GM19025 (cell line): ENCODE measurements at regions not wholly inside any gene's neighbourhood (a gene's known extent, or its start where the extent isn't known, plus 50 kb on each side); places are given as distances from the start of the nearest gene placed in this dataset.

Experiments
- ATAC-seq: cut with Tn5 transposase; IDR thresholded peaks from one replicate; pipeline ENCODE4 v1.9.1; 2021; ENCODE audit warnings: mild to moderate bottlenecking, low read depth, moderate library complexity; ENCODE audit not compliant: unreplicated experiment

GRCh38 chr18:73966954-73967353, 180.7 kb downstream of the FBXO15 start:
- no peak for ATAC-seq

GRCh38 chr18:73962256-73962655, 185.4 kb downstream of the FBXO15 start:
- ATAC-seq: no peak

- no peak for ATAC-seq
Measured at GRCh38 chr18:73961804-73962203, 185.8 kb downstream of the FBXO15 start.

GRCh38 chr18:73959352-73959751, 188.3 kb downstream of the FBXO15 start:
- ATAC-seq: no peak

- ATAC-seq: no peak
Measured at GRCh38 chr18:73954268-73954667, 193.4 kb downstream of the FBXO15 start.

- no peak for ATAC-seq
Measured at GRCh38 chr18:73952296-73952946, 195.2 kb downstream of the FBXO15 start.

GRCh38 chr18:73950116-73950700, 197.4 kb downstream of the FBXO15 start:
- no peak for ATAC-seq

- no peak for ATAC-seq
Measured at GRCh38 chr18:73948497-73948896, 199.1 kb downstream of the FBXO15 start.

GRCh38 chr18:73948084-73948483, 199.6 kb downstream of the FBXO15 start:
- no peak for ATAC-seq

GRCh38 chr18:73947180-73947921, 200.3 kb downstream of the FBXO15 start:
- no peak for ATAC-seq

- ATAC-seq: no peak
Measured at GRCh38 chr18:73945130-73945792, 202.4 kb downstream of the FBXO15 start.

GRCh38 chr18:73944715-73945114, 202.9 kb downstream of the FBXO15 start:
- ATAC-seq: no peak

GRCh38 chr18:73943763-73944162, 203.9 kb downstream of the FBXO15 start:
- no peak for ATAC-seq

- ATAC-seq: no peak
Measured at GRCh38 chr18:73942956-73943355, 204.7 kb downstream of the FBXO15 start.

GRCh38 chr18:73942081-73942625, 205.5 kb downstream of the FBXO15 start:
- ATAC-seq: no peak

GRCh38 chr18:73940721-73941120, 206.9 kb downstream of the FBXO15 start:
- ATAC-seq: no peak

- ATAC-seq: no peak
Measured at GRCh38 chr18:73939391-73939790, 208.2 kb downstream of the FBXO15 start.

- ATAC-seq: no peak
Measured at GRCh38 chr18:73933685-73934084, 213.9 kb downstream of the FBXO15 start.

GRCh38 chr18:73932976-73933375, 214.7 kb downstream of the FBXO15 start:
- ATAC-seq: no peak

- ATAC-seq: no peak
Measured at GRCh38 chr18:73927496-73927895, 220.1 kb downstream of the FBXO15 start.

- ATAC-seq: no peak
Measured at GRCh38 chr18:73924836-73925235, 222.8 kb downstream of the FBXO15 start.
